ENCODE measurements at regions not wholly inside any gene's neighbourhood (a gene's known extent, or its start where the extent isn't known, plus 50 kb on each side); places are given as distances from the start of the nearest gene placed in this dataset.

GRCh38 chr21:20283836-20284235 is 714.4 kb upstream of the NCAM2 start:
- POLR2A ChIA-PET: no interaction called here
- no peak for ATAC-seq
- TF ChIP-seq ELF1 (IDR thresholded peaks at IDR 0.05; ENCODE audit: borderline replicate concordance, low read depth) (no peak), SRF (IDR thresholded peaks at IDR 0.05; ENCODE audit: low read depth) (no peak), FOSL1 (IDR thresholded peaks at IDR 0.05; ENCODE audit: low read depth) (no peak), EGR1 (IDR thresholded peaks at IDR 0.05; ENCODE audit: low read depth) (no peak), SIN3A (IDR thresholded peaks at IDR 0.05; ENCODE audit: low read depth) (no peak), CEBPB (IDR thresholded peaks at IDR 0.05; ENCODE audit: low read depth) (no peak), EZH2 (IDR thresholded peaks at IDR 0.05) (no peak), POLR2A (IDR thresholded peaks at IDR 0.05; ENCODE audit: borderline replicate concordance, extremely low read depth, insufficient read depth, insufficient read length) (no peak), EZH2phosphoT487 (IDR thresholded peaks at IDR 0.05; ENCODE audit: borderline replicate concordance) (no peak), CBX3 (IDR thresholded peaks at IDR 0.05; ENCODE audit: low read depth) (no peak), ZNF274 (IDR thresholded peaks at IDR 0.05; ENCODE audit: low read depth, low read length) (no peak), JUND (IDR thresholded peaks at IDR 0.05) (no peak), POLR2AphosphoS5 (IDR thresholded peaks at IDR 0.05; ENCODE audit: low read depth, low read length) (no peak), SP1 (IDR thresholded peaks at IDR 0.05; ENCODE audit: low read depth) (no peak), YY1 (IDR thresholded peaks at IDR 0.05; ENCODE audit: extremely low read depth, insufficient replicate concordance, low read depth, low read length) (no peak)
- TF ChIP-seq, protein P1, sequence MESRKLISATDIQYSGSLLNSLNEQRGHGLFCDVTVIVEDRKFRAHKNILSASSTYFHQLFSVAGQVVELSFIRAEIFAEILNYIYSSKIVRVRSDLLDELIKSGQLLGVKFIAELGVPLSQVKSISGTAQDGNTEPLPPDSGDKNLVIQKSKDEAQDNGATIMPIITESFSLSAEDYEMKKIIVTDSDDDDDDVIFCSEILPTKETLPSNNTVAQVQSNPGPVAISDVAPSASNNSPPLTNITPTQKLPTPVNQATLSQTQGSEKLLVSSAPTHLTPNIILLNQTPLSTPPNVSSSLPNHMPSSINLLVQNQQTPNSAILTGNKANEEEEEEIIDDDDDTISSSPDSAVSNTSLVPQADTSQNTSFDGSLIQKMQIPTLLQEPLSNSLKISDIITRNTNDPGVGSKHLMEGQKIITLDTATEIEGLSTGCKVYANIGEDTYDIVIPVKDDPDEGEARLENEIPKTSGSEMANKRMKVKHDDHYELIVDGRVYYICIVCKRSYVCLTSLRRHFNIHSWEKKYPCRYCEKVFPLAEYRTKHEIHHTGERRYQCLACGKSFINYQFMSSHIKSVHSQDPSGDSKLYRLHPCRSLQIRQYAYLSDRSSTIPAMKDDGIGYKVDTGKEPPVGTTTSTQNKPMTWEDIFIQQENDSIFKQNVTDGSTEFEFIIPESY (IDR thresholded peaks at IDR 0.05; ENCODE audit: extremely low read depth, insufficient replicate concordance, low read length): no peak
- TF ChIP-seq, protein P2, sequence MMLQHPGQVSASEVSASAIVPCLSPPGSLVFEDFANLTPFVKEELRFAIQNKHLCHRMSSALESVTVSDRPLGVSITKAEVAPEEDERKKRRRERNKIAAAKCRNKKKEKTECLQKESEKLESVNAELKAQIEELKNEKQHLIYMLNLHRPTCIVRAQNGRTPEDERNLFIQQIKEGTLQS (IDR thresholded peaks at IDR 0.05): no peak
- TF ChIP-seq, protein P3, sequence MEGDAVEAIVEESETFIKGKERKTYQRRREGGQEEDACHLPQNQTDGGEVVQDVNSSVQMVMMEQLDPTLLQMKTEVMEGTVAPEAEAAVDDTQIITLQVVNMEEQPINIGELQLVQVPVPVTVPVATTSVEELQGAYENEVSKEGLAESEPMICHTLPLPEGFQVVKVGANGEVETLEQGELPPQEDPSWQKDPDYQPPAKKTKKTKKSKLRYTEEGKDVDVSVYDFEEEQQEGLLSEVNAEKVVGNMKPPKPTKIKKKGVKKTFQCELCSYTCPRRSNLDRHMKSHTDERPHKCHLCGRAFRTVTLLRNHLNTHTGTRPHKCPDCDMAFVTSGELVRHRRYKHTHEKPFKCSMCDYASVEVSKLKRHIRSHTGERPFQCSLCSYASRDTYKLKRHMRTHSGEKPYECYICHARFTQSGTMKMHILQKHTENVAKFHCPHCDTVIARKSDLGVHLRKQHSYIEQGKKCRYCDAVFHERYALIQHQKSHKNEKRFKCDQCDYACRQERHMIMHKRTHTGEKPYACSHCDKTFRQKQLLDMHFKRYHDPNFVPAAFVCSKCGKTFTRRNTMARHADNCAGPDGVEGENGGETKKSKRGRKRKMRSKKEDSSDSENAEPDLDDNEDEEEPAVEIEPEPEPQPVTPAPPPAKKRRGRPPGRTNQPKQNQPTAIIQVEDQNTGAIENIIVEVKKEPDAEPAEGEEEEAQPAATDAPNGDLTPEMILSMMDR (IDR thresholded peaks at IDR 0.05 in 2 of 3, conservative IDR thresholded peaks at IDR 0.05 in 1 of 3; ENCODE audit: borderline replicate concordance in 1 of 3, insufficient read depth in 1 of 3, low read depth in 2 of 3, low read length in 2 of 3): no peak
- intact Hi-C loops (cut with micrococcal nuclease): no loop called here
- H4K20me1 ChIP-seq (ENCODE audit: insufficient read depth): no peaks in the 10 kb centered on the region
- no peak for DNase-seq (ENCODE audit: low read depth, low spot score)
- no peak overlapping the region for H2AFZ ChIP-seq (ENCODE audit: low read depth, low read length, poor library complexity, severe bottlenecking)
- H3K36me3 ChIP-seq (ENCODE audit: control insufficient read depth in 1 of 2, insufficient read depth in 2 of 2, low read length in 2 of 2): no peaks in the 10 kb centered on the region
- H3K4me3 ChIP-seq (replicated peaks in 1 of 2; ENCODE audit: low read depth in 1 of 2, low read length in 2 of 2): no peak overlapping the region
- H3K9ac ChIP-seq (ENCODE audit: low read length): no peak overlapping the region
- RAD21 ChIA-PET (ENCODE audit: low non-redundant PET in 1 of 2, low total read pairs in 2 of 2, uncharacterized antibody in 2 of 2, unreplicated experiment in 2 of 2): no interaction called here
- CTCF ChIA-PET: no interaction called here
- H3K27ac ChIP-seq (ENCODE audit: low read depth, low read length): no peak overlapping the region
- peaks cover 25 to 32% of the 10 kb centered on the region in 2 experiments; a peak in 2 of 4 replicates for H3K9me3 ChIP-seq (ENCODE audit: control insufficient read depth in 1 of 2, insufficient read depth in 1 of 2, low read depth in 1 of 2, low read length in 2 of 2)
- H3K4me2 ChIP-seq (ENCODE audit: low read length): no peak overlapping the region
- no TSS peak for BruUV-seq (replicated peaks)
- H3K9me2 ChIP-seq (ENCODE audit: insufficient read depth): no peaks in the 10 kb centered on the region
- no peaks in the 10 kb centered on the region for H3K4me1 ChIP-seq (ENCODE audit: control insufficient read depth in 1 of 2, insufficient read depth in 2 of 2, low read length in 2 of 2)
- H3K79me2 ChIP-seq (ENCODE audit: insufficient read depth, low read length): no peaks in the 10 kb centered on the region
- H3K27me3 ChIP-seq (ENCODE audit: insufficient read depth, low read length): no peaks in the 10 kb centered on the region

All from HCT116 (cell line).